A549 (cell line): ENCODE measurements at regions not wholly inside any gene's neighbourhood (a gene's known extent, or its start where the extent isn't known, plus 50 kb on each side); places are given as distances from the start of the nearest gene placed in this dataset.

ENCODE experiments used
- ATAC-seq, 2 experiments: fragments of 200-7000 bp in 1 of 2; fragments of >200 bp in 1 of 2; cut with Nextera tagmentation in 1 of 2; cut with Tn5 transposase in 1 of 2; 3 replicates each; pipeline versions ENCODE4 v1.8.0 to v1.9.1; 2018 to 2020; ENCODE audit warnings: mild to moderate bottlenecking in 1 of 2, moderate library complexity in 1 of 2
- CTCF ChIA-PET: fragments of 300-600 bp; sonication (Branson Sonifier 250); formaldehyde crosslinking; extraction: SDS; loops from one replicate; lab custom pipeline; 2021; ENCODE audit warnings: antibody characterized with exemption, inconsistent platforms; lab: Yijun Ruan, JAX
- POLR2A ChIA-PET: fragments of 350-600 bp; formaldehyde crosslinking; extraction: SDS; loops from one replicate; lab custom pipeline; 2021; ENCODE audit warnings: antibody characterized with exemption, inconsistent platforms; lab: Yijun Ruan, JAX
- DNase-seq, 2 experiments: peaks; one replicate each; pipeline versions ENCODE4 v3.0.0 to v3.0.0-alpha.2; 2011 to 2016; ENCODE audit warnings: low read depth in 1 of 2, low spot score in 1 of 2
- FAIRE-seq: peaks from 2 replicates; lab custom pipeline; 2011; peaks lifted over from hg19 to GRCh38; lab: Jason Lieb, UNC
- H3K27ac ChIP-seq, 2 experiments: fragments of >200 bp; sonication (Bioruptor Twin); formaldehyde crosslinking; 3 replicates each; pipeline ENCODE4 v1.5.1; 2016 to 2017
- H3K4me1 ChIP-seq: fragments of >200 bp; sonication (Bioruptor Twin); formaldehyde crosslinking; 3 replicates; pipeline ENCODE4 v1.6.1; 2016
- H3K4me2 ChIP-seq: fragments of >200 bp; sonication (Bioruptor Twin); formaldehyde crosslinking; 3 replicates; pipeline ENCODE4 v1.6.1; 2016
- H3K4me3 ChIP-seq: fragments of >200 bp; sonication (Bioruptor Twin); formaldehyde crosslinking; 3 replicates; pipeline ENCODE4 v1.5.1; 2016
- H3K9me3 ChIP-seq: fragments of >200 bp; sonication (Bioruptor Twin); formaldehyde crosslinking; 3 replicates; pipeline ENCODE4 v1.6.1; 2016
- BHLHE40 ChIP-seq: IDR thresholded peaks from 2 replicates; pipeline ENCODE4 v1.6.1; 2012; ENCODE audit warnings: low read depth, low read length, inconsistent platforms
- CHD4 ChIP-seq: fragments of 200-600 bp; sonication (generic); IDR thresholded peaks from 2 replicates; pipeline ENCODE4 v1.6.1; 2016; ENCODE audit warnings: antibody characterized with exemption, mild to moderate bottlenecking, borderline replicate concordance
- E2F6 ChIP-seq: IDR thresholded peaks from 2 replicates; pipeline ENCODE4 v1.6.1; 2012; ENCODE audit warnings: low read depth, borderline replicate concordance
- EP300 ChIP-seq, 2 experiments: fragments of >200 bp; sonication (Bioruptor Twin); formaldehyde crosslinking; IDR thresholded peaks; 2 replicates in 1 of 2; 3 replicates in 1 of 2; pipeline ENCODE4 v1.6.1; 2016 to 2017
- ESRRA ChIP-seq: fragments of 150-350 bp; IDR thresholded peaks from 2 replicates; pipeline ENCODE4 v1.6.1; 2014; ENCODE audit warnings: mild to moderate bottlenecking, low read length, borderline replicate concordance
- FOSB ChIP-seq: fragments of 250-450 bp; sonication (Bioruptor Pico); IDR thresholded peaks from 2 replicates; pipeline ENCODE4 v1.5.0; 2020; ENCODE audit warnings: mild to moderate bottlenecking, moderate library complexity
- GATA3 ChIP-seq: IDR thresholded peaks from 2 replicates; pipeline ENCODE4 v1.6.1; 2012; ENCODE audit warnings: borderline replicate concordance
- HEYL ChIP-seq: fragments of 250-450 bp; sonication (Bioruptor Pico); IDR thresholded peaks from 2 replicates; pipeline ENCODE4 v1.8.0; 2021; ENCODE audit warnings: mild to moderate bottlenecking, moderate library complexity
- JUN ChIP-seq, 2 experiments: fragments of >200 bp; sonication (Bioruptor Twin); formaldehyde crosslinking; IDR thresholded peaks; 2 replicates in 1 of 2; 3 replicates in 1 of 2; pipeline ENCODE4 v1.6.1; 2016 to 2017
- KDM5A ChIP-seq: fragments of 200-600 bp; sonication (generic); IDR thresholded peaks from 2 replicates; pipeline ENCODE4 v1.6.1; 2016; ENCODE audit warnings: antibody characterized with exemption, mild to moderate bottlenecking
- MYC ChIP-seq: IDR thresholded peaks from 2 replicates; pipeline ENCODE4 v1.6.1; 2012; ENCODE audit warnings: mild to moderate bottlenecking, inconsistent platforms, low read length, improper control_type of control experiment, borderline replicate concordance
- NPAS2 ChIP-seq: fragments of 250-450 bp; sonication (Bioruptor Pico); IDR thresholded peaks from 2 replicates; pipeline ENCODE4 v1.8.0; 2022; ENCODE audit warnings: mild to moderate bottlenecking, moderate library complexity, borderline replicate concordance
- PHF8 ChIP-seq: fragments of 200-600 bp; sonication (generic); IDR thresholded peaks from 2 replicates; pipeline ENCODE4 v1.6.1; 2016; ENCODE audit warnings: low read depth, mild to moderate bottlenecking, antibody characterized with exemption, moderate library complexity, borderline replicate concordance
- POLR2AphosphoS2 ChIP-seq: conservative IDR thresholded peaks from 2 replicates; pipeline ENCODE4 v1.6.1; 2012; ENCODE audit warnings: low read length, improper control_type of control experiment, inconsistent platforms
- RAD21 ChIP-seq, 2 experiments: fragments of >200 bp in 1 of 2; sonication (Bioruptor Twin) in 1 of 2; formaldehyde crosslinking in 1 of 2; IDR thresholded peaks in 1 of 2; conservative IDR thresholded peaks in 1 of 2; 2 replicates in 1 of 2; 3 replicates in 1 of 2; pipeline ENCODE4 v1.6.1; 2012 to 2018; ENCODE audit warnings: inconsistent platforms in 1 of 2
- RFX5 ChIP-seq: fragments of 450-650 bp; IDR thresholded peaks from 2 replicates; pipeline ENCODE4 v1.7.1; 2014; ENCODE audit warnings: antibody characterized with exemption, mild to moderate bottlenecking, moderate library complexity
- SMC3 ChIP-seq: fragments of >200 bp; sonication (Bioruptor Twin); formaldehyde crosslinking; IDR thresholded peaks from 3 replicates; pipeline ENCODE4 v1.6.1; 2018; ENCODE audit warnings: inconsistent platforms
- TFCP2L1 ChIP-seq: fragments of 250-450 bp; sonication (Bioruptor Pico); IDR thresholded peaks from 2 replicates; pipeline ENCODE4 v1.5.0; 2021; ENCODE audit warnings: mild to moderate bottlenecking
- TP53 ChIP-seq: fragments of 250-450 bp; sonication (Bioruptor Pico); IDR thresholded peaks from 2 replicates; pipeline ENCODE4 v1.5.0; 2021; ENCODE audit warnings: mild to moderate bottlenecking, moderate library complexity
- ZC3H11A ChIP-seq: fragments of 450-650 bp; IDR thresholded peaks from 2 replicates; pipeline ENCODE4 v1.6.1; 2014; ENCODE audit warnings: antibody characterized with exemption, mild to moderate bottlenecking
- ZSCAN20 ChIP-seq: fragments of 250-450 bp; sonication (Bioruptor Pico); IDR thresholded peaks from 2 replicates; pipeline ENCODE4 v1.8.0; 2022; ENCODE audit warnings: mild to moderate bottlenecking, moderate library complexity
- whole genome bisulfite sequencing: methylation state at CpG from one replicate; pipeline ENCODE4 v1.1.6; 2017; ENCODE audit errors: missing lambda C conversion rate; 5-methylcytosine and 5-hydroxymethylcytosine counted together
- TF ChIP-seq, protein P1 (sequence below): fragments of 150-350 bp; IDR thresholded peaks from 2 replicates; pipeline ENCODE4 v1.6.1; 2014; ENCODE audit warnings: low read depth, mild to moderate bottlenecking, low read length
- TF ChIP-seq, protein P2 (sequence below): fragments of 250-450 bp; sonication (Bioruptor Pico); IDR thresholded peaks from 2 replicates; pipeline ENCODE4 v1.5.0; 2020; ENCODE audit warnings: low read depth, mild to moderate bottlenecking, moderate library complexity
- TF ChIP-seq, protein P3 (sequence below): fragments of >200 bp; sonication (Bioruptor Twin); formaldehyde crosslinking; IDR thresholded peaks from 3 replicates; pipeline ENCODE4 v1.5.1; 2016

GRCh38 chr6:44590471-44590870 lies 203.0 kb downstream of the CDC5L start:
- TF ChIP-seq GATA3: no peak
- TF ChIP-seq TP53 (CRISPR knock-in tag): no peak
- no peak for TF ChIP-seq EP300 (IDR thresholded peaks at IDR 0.05)
- TF ChIP-seq POLR2AphosphoS2: no peak
- TF ChIP-seq CHD4: no peak
- no peak for TF ChIP-seq HEYL
- no peak for TF ChIP-seq ESRRA
- no peak for TF ChIP-seq JUN (IDR thresholded peaks at IDR 0.05)
- no peak for TF ChIP-seq RFX5
- TF ChIP-seq FOSB (CRISPR knock-in tag): no peak
- TF ChIP-seq ZC3H11A: no peak
- TF ChIP-seq NPAS2 (CRISPR knock-in tag): no peak
- TF ChIP-seq, protein P1, sequence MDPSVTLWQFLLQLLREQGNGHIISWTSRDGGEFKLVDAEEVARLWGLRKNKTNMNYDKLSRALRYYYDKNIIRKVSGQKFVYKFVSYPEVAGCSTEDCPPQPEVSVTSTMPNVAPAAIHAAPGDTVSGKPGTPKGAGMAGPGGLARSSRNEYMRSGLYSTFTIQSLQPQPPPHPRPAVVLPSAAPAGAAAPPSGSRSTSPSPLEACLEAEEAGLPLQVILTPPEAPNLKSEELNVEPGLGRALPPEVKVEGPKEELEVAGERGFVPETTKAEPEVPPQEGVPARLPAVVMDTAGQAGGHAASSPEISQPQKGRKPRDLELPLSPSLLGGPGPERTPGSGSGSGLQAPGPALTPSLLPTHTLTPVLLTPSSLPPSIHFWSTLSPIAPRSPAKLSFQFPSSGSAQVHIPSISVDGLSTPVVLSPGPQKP: no peak
- no peak for TF ChIP-seq BHLHE40
- no peak for TF ChIP-seq TFCP2L1 (CRISPR knock-in tag)
- no peak for TF ChIP-seq SMC3
- TF ChIP-seq, protein P2, sequence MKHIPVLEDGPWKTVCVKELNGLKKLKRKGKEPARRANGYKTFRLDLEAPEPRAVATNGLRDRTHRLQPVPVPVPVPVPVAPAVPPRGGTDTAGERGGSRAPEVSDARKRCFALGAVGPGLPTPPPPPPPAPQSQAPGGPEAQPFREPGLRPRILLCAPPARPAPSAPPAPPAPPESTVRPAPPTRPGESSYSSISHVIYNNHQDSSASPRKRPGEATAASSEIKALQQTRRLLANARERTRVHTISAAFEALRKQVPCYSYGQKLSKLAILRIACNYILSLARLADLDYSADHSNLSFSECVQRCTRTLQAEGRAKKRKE (CRISPR knock-in tag): no peak
- no peak for ATAC-seq
- H3K9me3 ChIP-seq: no peaks in the 10 kb centered on the region
- ChIA-PET CTCF (interaction anchor here (2.4 kb wide), 1 partner anchor 115 kb away, joined by 8 read pairs; no protein-coding TSS in a partner anchor), POLR2A (no interaction called here)
- H3K4me2 ChIP-seq: no peak overlapping the region
- WGBS: 59% methylated on average over 1 of the region's 1 CpG
- H3K4me1 ChIP-seq: no peaks in the 10 kb centered on the region
- DNase-seq: no peak
- no peak for FAIRE-seq
- H3K4me3 ChIP-seq: no peak overlapping the region
- H3K27ac ChIP-seq: no peak overlapping the region

- peak; percentile 28 to 48 for DNase-seq
- 10% methylated on average over 2 of the region's 2 CpGs for WGBS
- TF ChIP-seq MYC (no peak), ZSCAN20 (no peak), RAD21 (conservative IDR thresholded peaks at IDR 0.05 in 1 of 2, IDR thresholded peaks at IDR 0.05 in 1 of 2) (peak; percentile 44 to 49), SMC3 (peak; percentile 35; the same call in 2 of the 3 replicates), PHF8 (no peak), KDM5A (no peak), E2F6 (no peak)
- TF ChIP-seq, protein P3, sequence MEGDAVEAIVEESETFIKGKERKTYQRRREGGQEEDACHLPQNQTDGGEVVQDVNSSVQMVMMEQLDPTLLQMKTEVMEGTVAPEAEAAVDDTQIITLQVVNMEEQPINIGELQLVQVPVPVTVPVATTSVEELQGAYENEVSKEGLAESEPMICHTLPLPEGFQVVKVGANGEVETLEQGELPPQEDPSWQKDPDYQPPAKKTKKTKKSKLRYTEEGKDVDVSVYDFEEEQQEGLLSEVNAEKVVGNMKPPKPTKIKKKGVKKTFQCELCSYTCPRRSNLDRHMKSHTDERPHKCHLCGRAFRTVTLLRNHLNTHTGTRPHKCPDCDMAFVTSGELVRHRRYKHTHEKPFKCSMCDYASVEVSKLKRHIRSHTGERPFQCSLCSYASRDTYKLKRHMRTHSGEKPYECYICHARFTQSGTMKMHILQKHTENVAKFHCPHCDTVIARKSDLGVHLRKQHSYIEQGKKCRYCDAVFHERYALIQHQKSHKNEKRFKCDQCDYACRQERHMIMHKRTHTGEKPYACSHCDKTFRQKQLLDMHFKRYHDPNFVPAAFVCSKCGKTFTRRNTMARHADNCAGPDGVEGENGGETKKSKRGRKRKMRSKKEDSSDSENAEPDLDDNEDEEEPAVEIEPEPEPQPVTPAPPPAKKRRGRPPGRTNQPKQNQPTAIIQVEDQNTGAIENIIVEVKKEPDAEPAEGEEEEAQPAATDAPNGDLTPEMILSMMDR: peak; percentile 54
- TF ChIP-seq, all 56 proteins: peak for 3
- CTCF ChIA-PET: interaction anchor here (0.5 to 1.5 kb wide), 9 partner anchors 17 to 1329 kb away, joined by 3 to 5 read pairs (median 3); no protein-coding TSS in a partner anchor
- Histone ChIP-seq H3K4me2 (no peak overlapping the region), H3K9me3 (no peaks in the 10 kb centered on the region), H3K4me3 (no peak overlapping the region), H3K4me1 (no peaks in the 10 kb centered on the region), H3K27ac (no peak overlapping the region)
- no peak for FAIRE-seq
- peak in 1 of 2 experiments; percentile 77; a peak in 3 of 6 replicates for ATAC-seq
- POLR2A ChIA-PET: no interaction called here
Measured at GRCh38 chr6:44593539-44593944, 206.0 kb downstream of the CDC5L start.
